GM23248 (cell line): ENCODE measurements at regions not wholly inside any gene's neighbourhood (a gene's known extent, or its start where the extent isn't known, plus 50 kb on each side); places are given as distances from the start of the nearest gene placed in this dataset.

Experiments
- DNase-seq: peaks from one replicate; pipeline ENCODE4 v3.0.0-alpha.2; 2015
- H2AFZ ChIP-seq: fragments of 200-600 bp; sonication (generic); 2 replicates; pipeline ENCODE4 v1.6.1; 2016; ENCODE audit warnings: antibody characterized with exemption
- H3F3A ChIP-seq: fragments of 200-600 bp; sonication (generic); 2 replicates; pipeline ENCODE4 v1.6.1; 2016; ENCODE audit warnings: mild to moderate bottlenecking, antibody characterized with exemption, mixed run types; ENCODE audit not compliant: insufficient read depth
- H3K27ac ChIP-seq: fragments of 200-600 bp; sonication (generic); 2 replicates; pipeline ENCODE4 v1.5.1; 2016; ENCODE audit warnings: mild to moderate bottlenecking
- H3K27me3 ChIP-seq: fragments of 200-600 bp; sonication (generic); replicated peaks from 2 replicates; pipeline ENCODE4 v1.6.1; 2016; ENCODE audit warnings: mild to moderate bottlenecking; ENCODE audit not compliant: insufficient read depth
- H3K36me3 ChIP-seq: fragments of 200-600 bp; sonication (generic); 2 replicates; pipeline ENCODE4 v1.6.1; 2016; ENCODE audit warnings: low read depth, mild to moderate bottlenecking
- H3K4me1 ChIP-seq: fragments of 200-600 bp; sonication (generic); 2 replicates; pipeline ENCODE4 v1.6.1; 2016; ENCODE audit warnings: mild to moderate bottlenecking; ENCODE audit not compliant: insufficient read depth
- H3K4me2 ChIP-seq: fragments of 200-600 bp; sonication (generic); one replicate; pipeline ENCODE4 v1.6.1; 2016; ENCODE audit warnings: mild to moderate bottlenecking; ENCODE audit not compliant: unreplicated experiment
- H3K4me3 ChIP-seq: fragments of 200-600 bp; sonication (generic); 2 replicates; pipeline ENCODE4 v1.5.1; 2016; ENCODE audit warnings: mild to moderate bottlenecking
- H3K79me2 ChIP-seq: fragments of 200-600 bp; sonication (generic); 2 replicates; pipeline ENCODE4 v1.6.1; 2016; ENCODE audit warnings: mild to moderate bottlenecking; ENCODE audit not compliant: insufficient read depth
- H3K9ac ChIP-seq: fragments of 200-600 bp; sonication (generic); 2 replicates; pipeline ENCODE4 v1.6.1; 2016; ENCODE audit warnings: mild to moderate bottlenecking
- H3K9me2 ChIP-seq: fragments of 200-600 bp; sonication (generic); 2 replicates; pipeline ENCODE4 v1.6.1; 2016; ENCODE audit warnings: mixed run types, mild to moderate bottlenecking, moderate library complexity; ENCODE audit not compliant: insufficient read depth
- H3K9me3 ChIP-seq: fragments of 200-600 bp; sonication (generic); one replicate; pipeline ENCODE4 v1.6.1; 2017; ENCODE audit warnings: low read depth
- H4K20me1 ChIP-seq: fragments of 200-600 bp; sonication (generic); 2 replicates; pipeline ENCODE4 v1.6.0; 2016; ENCODE audit not compliant: insufficient read depth
- EZH2 ChIP-seq: fragments of 200-600 bp; sonication (generic); IDR thresholded peaks from 2 replicates; pipeline ENCODE4 v1.6.1; 2018; ENCODE audit warnings: antibody characterized with exemption, mild to moderate bottlenecking; ENCODE audit not compliant: insufficient read depth, poor library complexity, severe bottlenecking
- EZH2phosphoT487 ChIP-seq: fragments of 200-600 bp; sonication (generic); IDR thresholded peaks from 2 replicates; pipeline ENCODE4 v1.6.1; 2018; ENCODE audit warnings: antibody characterized with exemption, moderate library complexity, mild to moderate bottlenecking, low read depth; ENCODE audit not compliant: insufficient read depth
- WGBS, 2 experiments: methylation state at CpG; one replicate each; pipeline ENCODE4 v1.1.6; 2015 to 2017; ENCODE audit warnings: low lambda C conversion rate in 2 of 2, low coverage in 1 of 2; ENCODE audit errors: missing lambda C conversion rate in 2 of 2; 5-methylcytosine and 5-hydroxymethylcytosine counted together
- in situ Hi-C: fragments of 300-500 bp; cut with MboI; formaldehyde crosslinking; loops from 2 replicates; pipeline ENCODE4 v1.15.0; 2020

- DNase-seq, result no peak
- Histone ChIP-seq H3K9ac (no peak overlapping the region), H3K9me2 (no peaks in the 10 kb centered on the region), H2AFZ (no peak overlapping the region), H3K79me2 (no peaks in the 10 kb centered on the region), H3K27me3 (no peaks in the 10 kb centered on the region), H3K36me3 (no peaks in the 10 kb centered on the region), H3K27ac (no peak overlapping the region), H3K4me3 (no peak overlapping the region), H4K20me1 (no peaks in the 10 kb centered on the region), H3K4me2 (no peak overlapping the region), H3F3A (no peaks in the 10 kb centered on the region), H3K4me1 (no peaks in the 10 kb centered on the region), H3K9me3 (no peaks in the 10 kb centered on the region)
- in situ Hi-C loops, result no loop called here
- 25 to 41% methylated on average over 2 of the region's 2 CpGs for WGBS, 2 experiments
- TF ChIP-seq EZH2, result no peak
- no peak for TF ChIP-seq EZH2phosphoT487
These were observed 51.6 kb upstream of the BLTP1 start for GRCh38 chr4:122100508-122100907.

DNA sequence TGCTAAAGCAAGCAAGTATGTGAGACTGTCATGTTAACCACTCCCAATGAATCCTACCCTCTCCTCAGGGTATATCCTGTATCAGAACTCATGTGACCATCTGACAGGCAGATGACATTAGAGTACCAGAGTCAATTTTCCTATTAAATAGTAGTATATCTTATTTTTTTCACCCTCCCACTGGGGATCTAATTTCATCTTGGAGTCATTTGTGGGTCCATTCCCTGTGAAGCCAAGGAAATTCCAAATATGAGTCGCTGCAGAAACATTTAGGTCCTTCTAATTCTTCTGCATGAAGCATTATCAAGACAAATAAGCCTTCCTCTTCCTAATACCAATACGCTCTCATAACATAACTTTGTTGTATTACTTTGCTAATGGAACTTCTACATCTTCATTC is 52.2 kb upstream of the BLTP1 start:
- Histone ChIP-seq H3K4me3 (no peak overlapping the region), H3K4me2 (no peak overlapping the region), H3K4me1 (no peaks in the 10 kb centered on the region), H2AFZ (no peak overlapping the region), H3K27me3 (no peaks in the 10 kb centered on the region), H3K9me2 (no peaks in the 10 kb centered on the region), H3K9me3 (no peaks in the 10 kb centered on the region), H3K9ac (no peak overlapping the region), H3K36me3 (no peaks in the 10 kb centered on the region), H3K27ac (no peak overlapping the region), H4K20me1 (no peaks in the 10 kb centered on the region), H3K79me2 (no peaks in the 10 kb centered on the region), H3F3A (no peaks in the 10 kb centered on the region)
- WGBS, 2 experiments, result 49 to 51% methylated on average over 2 of the region's 2 CpGs
- TF ChIP-seq EZH2phosphoT487 (no peak), EZH2 (no peak)
- in situ Hi-C loops, result no loop called here
- DNase-seq, result peak; percentile 5

DNA sequence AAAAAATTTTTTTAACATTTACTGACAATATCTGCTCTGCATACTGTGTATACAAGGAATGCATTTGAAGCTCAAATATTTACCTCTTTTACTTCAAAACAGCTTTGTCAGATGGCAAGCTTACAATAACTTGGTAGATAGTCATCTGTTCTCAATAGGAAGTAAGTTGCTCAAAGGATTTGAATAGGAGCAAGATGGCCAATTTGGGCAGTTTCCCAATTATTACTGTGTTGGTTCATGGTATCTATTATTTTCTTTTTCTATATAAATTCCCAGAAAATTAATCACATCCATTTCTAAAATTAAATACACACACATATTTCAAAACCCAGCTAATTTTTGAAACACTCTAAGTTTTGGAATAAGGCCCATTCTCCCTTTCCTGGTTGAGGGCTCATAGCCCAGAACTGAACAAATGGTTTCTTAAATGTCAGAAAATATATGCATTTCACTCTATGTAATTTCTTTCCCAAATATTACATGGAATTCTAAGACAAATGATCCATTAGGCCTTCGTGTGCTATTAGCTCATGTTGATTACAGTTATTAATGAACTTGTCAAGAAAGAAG is 60.2 kb upstream of the BLTP1 start:
- H4K20me1 ChIP-seq, result no peaks in the 10 kb centered on the region
- H3K4me3 ChIP-seq, result no peak overlapping the region
- 0 to 4% methylated on average over 1 of the region's 1 CpG for WGBS, 2 experiments
- H3K4me1 ChIP-seq, result no peaks in the 10 kb centered on the region
- H3F3A ChIP-seq, result no peaks in the 10 kb centered on the region
- no peaks in the 10 kb centered on the region for H3K9me2 ChIP-seq
- H3K9ac ChIP-seq, result no peak overlapping the region
- H3K4me2 ChIP-seq, result no peak overlapping the region
- DNase-seq, result no peak
- H3K27ac ChIP-seq, result no peak overlapping the region
- no peak overlapping the region for H2AFZ ChIP-seq
- H3K27me3 ChIP-seq, result no peaks in the 10 kb centered on the region; the same call in 1 of the 2 replicates
- H3K79me2 ChIP-seq, result no peaks in the 10 kb centered on the region
- no peaks in the 10 kb centered on the region for H3K36me3 ChIP-seq
- in situ Hi-C loops, result no loop called here
- no peaks in the 10 kb centered on the region for H3K9me3 ChIP-seq
- TF ChIP-seq EZH2phosphoT487 (no peak), EZH2 (no peak)

DNA sequence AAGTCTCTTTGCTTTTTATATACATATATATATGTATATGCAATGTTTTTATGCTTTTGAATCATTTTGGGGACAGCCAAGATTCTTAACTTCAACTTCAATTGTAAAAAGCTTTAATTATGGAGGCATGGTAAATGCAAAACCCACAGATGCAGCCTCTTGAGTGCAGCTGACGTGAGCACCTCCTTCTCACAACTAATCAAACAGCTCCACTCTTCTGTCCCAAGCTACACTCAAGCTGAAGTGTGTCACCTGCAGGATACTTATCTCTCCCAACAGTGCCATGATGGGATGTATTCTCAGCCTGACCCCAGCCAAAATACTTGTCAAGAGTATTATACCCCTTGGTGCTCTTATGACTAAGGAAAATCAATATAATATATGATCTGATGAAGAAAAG is 60.7 kb upstream of the BLTP1 start:
- in situ Hi-C loops, result no loop called here
- Histone ChIP-seq H2AFZ (no peak overlapping the region), H3K9ac (no peak overlapping the region), H3F3A (no peaks in the 10 kb centered on the region), H3K36me3 (no peaks in the 10 kb centered on the region), H3K27ac (no peak overlapping the region), H3K4me3 (no peak overlapping the region), H3K4me2 (no peak overlapping the region), H3K9me3 (no peaks in the 10 kb centered on the region), H3K4me1 (no peaks in the 10 kb centered on the region), H3K79me2 (no peaks in the 10 kb centered on the region), H3K27me3 (no peaks in the 10 kb centered on the region; the same call in 1 of the 2 replicates), H3K9me2 (no peaks in the 10 kb centered on the region), H4K20me1 (no peaks in the 10 kb centered on the region)
- 29 to 30% methylated on average over 1 of the region's 1 CpG for WGBS, 2 experiments
- no peak for TF ChIP-seq EZH2phosphoT487
- no peak for DNase-seq

DNA sequence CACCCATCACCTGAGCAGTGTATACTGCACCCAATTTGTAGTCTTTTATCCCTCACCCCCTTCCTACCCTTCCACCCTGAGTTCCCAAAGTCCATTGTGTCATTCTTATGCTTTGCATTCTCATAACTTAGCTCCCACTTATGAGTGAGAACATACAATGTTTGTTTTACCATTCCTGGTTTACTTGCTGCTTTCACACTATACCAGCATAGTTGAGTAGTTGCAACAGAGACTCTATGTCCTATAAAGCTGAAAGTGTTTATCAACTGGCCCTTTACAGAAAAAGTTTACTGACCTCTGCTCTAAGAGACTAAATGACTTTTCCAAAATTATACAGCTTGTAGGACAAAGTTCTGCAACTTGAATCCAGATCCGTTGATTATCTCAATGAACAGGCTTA is 61.1 kb upstream of the BLTP1 start:
- Histone ChIP-seq H2AFZ (no peak overlapping the region), H3K36me3 (no peaks in the 10 kb centered on the region), H3K9me2 (no peaks in the 10 kb centered on the region), H3K27ac (no peak overlapping the region), H3K4me1 (no peaks in the 10 kb centered on the region), H3K4me2 (no peak overlapping the region), H3K79me2 (no peaks in the 10 kb centered on the region), H3K9ac (no peak overlapping the region), H3F3A (no peaks in the 10 kb centered on the region), H3K9me3 (no peaks in the 10 kb centered on the region), H4K20me1 (no peaks in the 10 kb centered on the region), H3K27me3 (no peaks in the 10 kb centered on the region; the same call in 1 of the 2 replicates), H3K4me3 (no peak overlapping the region)
- WGBS, 2 experiments, result 0% methylated on average over 1 of the region's 1 CpG
- no peak for DNase-seq
- in situ Hi-C loops, result no loop called here
- no peak for TF ChIP-seq EZH2
- TF ChIP-seq EZH2phosphoT487, result no peak
